GM12891 (cell line): ENCODE measurements at regions not wholly inside any gene's neighbourhood (a gene's known extent, or its start where the extent isn't known, plus 50 kb on each side); places are given as distances from the start of the nearest gene placed in this dataset.

Source experiments
- PAX5 ChIP-seq: IDR thresholded peaks from 2 replicates; pipeline ENCODE4 v1.6.1; 2011; ENCODE audit warnings: low read length, moderate library complexity, mild to moderate bottlenecking; ENCODE audit not compliant: insufficient read depth, severe bottlenecking
- POLR2A ChIP-seq: IDR thresholded peaks from 2 replicates; pipeline ENCODE4 v1.6.1; 2011; ENCODE audit warnings: low read depth, low read length, control low read depth
- POLR2AphosphoS5 ChIP-seq: IDR thresholded peaks from 2 replicates; pipeline ENCODE4 v1.6.1; 2011; ENCODE audit warnings: low read depth, low read length, control low read depth
- TAF1 ChIP-seq: IDR thresholded peaks from 2 replicates; pipeline ENCODE4 v1.6.1; 2011; ENCODE audit warnings: low read depth, low read length, control low read depth

- TF ChIP-seq POLR2AphosphoS5 (no peak), PAX5 (no peak), POLR2A (no peak), TAF1 (no peak)
Measured at GRCh38 chr3:14312375-14312774, 90.0 kb upstream of the SLC6A6 start.
